ENCODE measurements at regions not wholly inside any gene's neighbourhood (a gene's known extent, or its start where the extent isn't known, plus 50 kb on each side); places are given as distances from the start of the nearest gene placed in this dataset.

GRCh38 chr5:89281766-89282553 lies 399.0 kb upstream of the MEF2C start:
- TF ChIP-seq EZH2 (IDR thresholded peaks at IDR 0.05; ENCODE audit: low read length, unreplicated experiment) = no peak
- no peak for TF ChIP-seq CTCF (conservative IDR thresholded peaks at IDR 0.05; ENCODE audit: low read depth, low read length)
- TF ChIP-seq EZH2phosphoT487 (IDR thresholded peaks at IDR 0.05; ENCODE audit: borderline replicate concordance, low read length) = no peak

Measured in PC-3 (cell line).